ENCODE measurements at regions not wholly inside any gene's neighbourhood (a gene's known extent, or its start where the extent isn't known, plus 50 kb on each side); places are given as distances from the start of the nearest gene placed in this dataset.

GRCh38 chr6:10276660-10277287 is 138.1 kb downstream of the TFAP2A start:
- H3K4me1 ChIP-seq (ENCODE audit: control insufficient read depth in 5 of 5, insufficient read depth in 5 of 5, low read length in 5 of 5), result no peaks in the 10 kb centered on the region
- WGBS, 2 donors, result 68 to 71% methylated on average over 3 of the region's 3 CpGs
- no peaks in the 10 kb centered on the region for H3K27me3 ChIP-seq (ENCODE audit: control insufficient read depth in 3 of 3, insufficient read depth in 3 of 3, low read length in 2 of 3)
- ATAC-seq (ENCODE audit: insufficient read depth, low FRiP score), result no peak
- H3K4me3 ChIP-seq, result no peak overlapping the region
- no peaks in the 10 kb centered on the region for H3K36me3 ChIP-seq (ENCODE audit: control insufficient read depth in 4 of 4, insufficient read depth in 4 of 4, low read length in 4 of 4)
- H3K9me3 ChIP-seq (ENCODE audit: control insufficient read depth in 4 of 4, insufficient read depth in 3 of 4, low read length in 3 of 4), result no peaks in the 10 kb centered on the region
- H3K9ac ChIP-seq (ENCODE audit: insufficient read depth in 1 of 2, low read length in 2 of 2), result no peak overlapping the region
- DNase-seq, result no peak
- no peak overlapping the region for H3K27ac ChIP-seq (ENCODE audit: low read depth in 1 of 2, low read length in 1 of 2)
- no peak for TF ChIP-seq CTCF (IDR thresholded peaks at IDR 0.05; ENCODE audit: control extremely low read depth, extremely low read depth)

GRCh38 chr6:10276106-10276505 is 138.8 kb downstream of the TFAP2A start:
- DNase-seq (no peak), ATAC-seq (ENCODE audit: insufficient read depth, low FRiP score) (no peak)
- Histone ChIP-seq H3K36me3 (ENCODE audit: control insufficient read depth in 4 of 4, insufficient read depth in 4 of 4, low read length in 4 of 4) (no peaks in the 10 kb centered on the region), H3K4me1 (ENCODE audit: control insufficient read depth in 5 of 5, insufficient read depth in 5 of 5, low read length in 5 of 5) (no peaks in the 10 kb centered on the region), H3K9me3 (ENCODE audit: control insufficient read depth in 4 of 4, insufficient read depth in 3 of 4, low read length in 3 of 4) (no peaks in the 10 kb centered on the region), H3K27me3 (ENCODE audit: control insufficient read depth in 3 of 3, insufficient read depth in 3 of 3, low read length in 2 of 3) (no peaks in the 10 kb centered on the region), H3K27ac (ENCODE audit: low read depth in 1 of 2, low read length in 1 of 2) (no peak overlapping the region), H3K9ac (ENCODE audit: insufficient read depth in 1 of 2, low read length in 2 of 2) (no peak overlapping the region), H3K4me3 (no peak overlapping the region)
- no peak for TF ChIP-seq CTCF (IDR thresholded peaks at IDR 0.05; ENCODE audit: control extremely low read depth, extremely low read depth)
- 70 to 80% methylated on average over 2 of the region's 2 CpGs for WGBS, 2 donors

GRCh38 chr6:10272591-10272990 is 142.3 kb downstream of the TFAP2A start:
- no peaks in the 10 kb centered on the region for H3K36me3 ChIP-seq (ENCODE audit: control insufficient read depth in 4 of 4, insufficient read depth in 4 of 4, low read length in 4 of 4)
- no peak for TF ChIP-seq CTCF (IDR thresholded peaks at IDR 0.05; ENCODE audit: control extremely low read depth, extremely low read depth)
- peaks cover 0 to 3% (median 0%) of the 10 kb centered on the region in 5 donors for H3K4me1 ChIP-seq (ENCODE audit: control insufficient read depth in 5 of 5, insufficient read depth in 5 of 5, low read length in 5 of 5)
- peaks cover 0 to 11% (median 3%) of the 10 kb centered on the region in 3 donors for H3K27me3 ChIP-seq (ENCODE audit: control insufficient read depth in 3 of 3, insufficient read depth in 3 of 3, low read length in 2 of 3)
- H3K4me3 ChIP-seq, result no peak overlapping the region
- no peaks in the 10 kb centered on the region for H3K9me3 ChIP-seq (ENCODE audit: control insufficient read depth in 4 of 4, insufficient read depth in 3 of 4, low read length in 3 of 4)
- DNase-seq, result no peak
- 84 to 88% methylated on average over 2 of the region's 2 CpGs for WGBS, 2 donors
- H3K9ac ChIP-seq (ENCODE audit: insufficient read depth in 1 of 2, low read length in 2 of 2), result no peak overlapping the region
- ATAC-seq (ENCODE audit: insufficient read depth, low FRiP score), result no peak
- no peak overlapping the region for H3K27ac ChIP-seq (ENCODE audit: low read depth in 1 of 2, low read length in 1 of 2)

- no peak overlapping the region for H3K4me3 ChIP-seq
- WGBS, 2 donors, result 88 to 92% methylated on average over 1 of the region's 1 CpG
- no peaks in the 10 kb centered on the region for H3K9me3 ChIP-seq (ENCODE audit: control insufficient read depth in 4 of 4, insufficient read depth in 3 of 4, low read length in 3 of 4)
- H3K36me3 ChIP-seq (ENCODE audit: control insufficient read depth in 4 of 4, insufficient read depth in 4 of 4, low read length in 4 of 4), result no peaks in the 10 kb centered on the region
- DNase-seq (no peak), ATAC-seq (ENCODE audit: insufficient read depth, low FRiP score) (no peak)
- TF ChIP-seq CTCF (IDR thresholded peaks at IDR 0.05; ENCODE audit: control extremely low read depth, extremely low read depth), result no peak
- H3K27ac ChIP-seq (ENCODE audit: low read depth in 1 of 2, low read length in 1 of 2), result no peak overlapping the region
- peaks cover 0 to 3% (median 0%) of the 10 kb centered on the region in 5 donors for H3K4me1 ChIP-seq (ENCODE audit: control insufficient read depth in 5 of 5, insufficient read depth in 5 of 5, low read length in 5 of 5)
- H3K27me3 ChIP-seq (ENCODE audit: control insufficient read depth in 3 of 3, insufficient read depth in 3 of 3, low read length in 2 of 3), result peaks cover 0 to 11% (median 3%) of the 10 kb centered on the region in 3 donors
- no peak overlapping the region for H3K9ac ChIP-seq (ENCODE audit: insufficient read depth in 1 of 2, low read length in 2 of 2)
Measured at GRCh38 chr6:10271982-10272381, 142.9 kb downstream of the TFAP2A start.
